ENCODE measurements at regions not wholly inside any gene's neighbourhood (a gene's known extent, or its start where the extent isn't known, plus 50 kb on each side); places are given as distances from the start of the nearest gene placed in this dataset.

- Histone ChIP-seq H3K9me2 (replicated peaks; ENCODE audit: low read depth, low read length) (no peaks in the 10 kb centered on the region), H2AFZ (ENCODE audit: low read length) (no peak overlapping the region), H3F3A (ENCODE audit: low read depth) (no peaks in the 10 kb centered on the region), H3K9me3 (ENCODE audit: insufficient read depth, low read depth, low read length) (no peaks in the 10 kb centered on the region), H3K79me2 (ENCODE audit: insufficient read depth, low read length) (no peaks in the 10 kb centered on the region), H3K4me3 (ENCODE audit: low read length, poor library complexity, severe bottlenecking) (no peak overlapping the region), H3K36me3 (ENCODE audit: insufficient read depth, low read length) (no peaks in the 10 kb centered on the region), H3K9ac (ENCODE audit: low read depth, low read length, poor library complexity, severe bottlenecking) (no peak overlapping the region), H3K4me1 (ENCODE audit: insufficient read depth, low read length, poor library complexity, severe bottlenecking) (no peaks in the 10 kb centered on the region), H4K20me1 (ENCODE audit: insufficient read depth, low read length, poor library complexity, severe bottlenecking) (no peaks in the 10 kb centered on the region), H3K27me3 (ENCODE audit: insufficient read depth, low read length, poor library complexity, severe bottlenecking) (no peaks in the 10 kb centered on the region), H3K4me2 (ENCODE audit: low read depth, low read length, poor library complexity, severe bottlenecking) (no peak overlapping the region)
- TF ChIP-seq CTCF (conservative IDR thresholded peaks at IDR 0.05; ENCODE audit: low read length) (no peak), EZH2phosphoT487 (IDR thresholded peaks at IDR 0.05; ENCODE audit: borderline replicate concordance) (no peak)
Measured at GRCh38 chr6:43963877-43964658, 163.2 kb downstream of the MRPL14 start.

- H3K79me2 ChIP-seq (ENCODE audit: insufficient read depth, low read length) = no peaks in the 10 kb centered on the region
- no peaks in the 10 kb centered on the region for H3K27me3 ChIP-seq (ENCODE audit: insufficient read depth, low read length, poor library complexity, severe bottlenecking)
- no peaks in the 10 kb centered on the region for H3K9me2 ChIP-seq (replicated peaks; ENCODE audit: low read depth, low read length)
- H4K20me1 ChIP-seq (ENCODE audit: insufficient read depth, low read length, poor library complexity, severe bottlenecking) = no peaks in the 10 kb centered on the region
- H3K36me3 ChIP-seq (ENCODE audit: insufficient read depth, low read length) = no peaks in the 10 kb centered on the region
- H3K9me3 ChIP-seq (ENCODE audit: insufficient read depth, low read depth, low read length) = no peaks in the 10 kb centered on the region
- H3F3A ChIP-seq (ENCODE audit: low read depth) = no peaks in the 10 kb centered on the region
- TF ChIP-seq CTCF (conservative IDR thresholded peaks at IDR 0.05; ENCODE audit: low read length) (no peak), EZH2phosphoT487 (IDR thresholded peaks at IDR 0.05; ENCODE audit: borderline replicate concordance) (no peak)
- no peak overlapping the region for H2AFZ ChIP-seq (ENCODE audit: low read length)
- H3K4me2 ChIP-seq (ENCODE audit: low read depth, low read length, poor library complexity, severe bottlenecking) = no peak overlapping the region
- no peak overlapping the region for H3K9ac ChIP-seq (ENCODE audit: low read depth, low read length, poor library complexity, severe bottlenecking)
- H3K4me1 ChIP-seq (ENCODE audit: insufficient read depth, low read length, poor library complexity, severe bottlenecking) = no peaks in the 10 kb centered on the region
- H3K4me3 ChIP-seq (ENCODE audit: low read length, poor library complexity, severe bottlenecking) = no peak overlapping the region
Measured at GRCh38 chr6:43963203-43963602, 164.0 kb downstream of the MRPL14 start.

- Histone ChIP-seq H3K9ac (ENCODE audit: low read depth, low read length, poor library complexity, severe bottlenecking) (no peak overlapping the region), H3K27me3 (ENCODE audit: insufficient read depth, low read length, poor library complexity, severe bottlenecking) (no peaks in the 10 kb centered on the region), H3K9me3 (ENCODE audit: insufficient read depth, low read depth, low read length) (no peaks in the 10 kb centered on the region), H3K4me3 (ENCODE audit: low read length, poor library complexity, severe bottlenecking) (no peak overlapping the region), H2AFZ (ENCODE audit: low read length) (no peak overlapping the region), H3K36me3 (ENCODE audit: insufficient read depth, low read length) (no peaks in the 10 kb centered on the region), H3K79me2 (ENCODE audit: insufficient read depth, low read length) (no peaks in the 10 kb centered on the region), H3K4me2 (ENCODE audit: low read depth, low read length, poor library complexity, severe bottlenecking) (no peak overlapping the region), H3K4me1 (ENCODE audit: insufficient read depth, low read length, poor library complexity, severe bottlenecking) (no peaks in the 10 kb centered on the region), H4K20me1 (ENCODE audit: insufficient read depth, low read length, poor library complexity, severe bottlenecking) (no peaks in the 10 kb centered on the region), H3F3A (ENCODE audit: low read depth) (no peaks in the 10 kb centered on the region), H3K9me2 (replicated peaks; ENCODE audit: low read depth, low read length) (no peaks in the 10 kb centered on the region)
- TF ChIP-seq EZH2phosphoT487 (IDR thresholded peaks at IDR 0.05; ENCODE audit: borderline replicate concordance) = no peak
- no peak for TF ChIP-seq CTCF (conservative IDR thresholded peaks at IDR 0.05; ENCODE audit: low read length)
Measured at GRCh38 chr6:43962458-43962857, 164.8 kb downstream of the MRPL14 start.
